ENCODE measurements at regions not wholly inside any gene's neighbourhood (a gene's known extent, or its start where the extent isn't known, plus 50 kb on each side); places are given as distances from the start of the nearest gene placed in this dataset.
"Not testable (repeated sequence)": the region's sequence is repeated elsewhere in the genome, so short reads cannot be mapped to it uniquely, and the experiment has no call there.

DNA sequence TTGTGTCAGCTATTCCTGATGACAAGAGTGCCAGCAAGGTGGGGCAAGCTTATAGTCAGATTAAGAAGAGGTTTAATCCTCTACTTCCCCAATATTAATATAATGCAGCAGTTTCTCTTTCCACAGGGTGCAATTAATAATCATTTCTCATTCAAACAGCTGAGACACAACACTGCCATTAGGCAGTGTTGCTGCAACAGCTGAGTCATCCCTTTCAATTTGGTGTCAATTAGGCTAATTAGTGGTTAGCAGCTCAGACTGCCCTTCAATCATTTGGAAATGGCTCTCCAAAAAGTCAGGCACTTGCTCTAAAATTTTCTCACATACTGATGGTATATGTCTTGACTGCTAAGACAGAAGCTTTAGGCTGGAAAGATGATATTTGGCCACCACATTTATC, 265.7 kb upstream of the FAM241A start:
- no peak for DNase-seq (ENCODE audit: low read depth)

GRCh38 chr4:111880116-111880515, 265.1 kb upstream of the FAM241A start:
- no peak for DNase-seq (ENCODE audit: low read depth)

- DNase-seq (ENCODE audit: low read depth) = no peak
These were observed 261.7 kb upstream of the FAM241A start for GRCh38 chr4:111883557-111883999.

DNA sequence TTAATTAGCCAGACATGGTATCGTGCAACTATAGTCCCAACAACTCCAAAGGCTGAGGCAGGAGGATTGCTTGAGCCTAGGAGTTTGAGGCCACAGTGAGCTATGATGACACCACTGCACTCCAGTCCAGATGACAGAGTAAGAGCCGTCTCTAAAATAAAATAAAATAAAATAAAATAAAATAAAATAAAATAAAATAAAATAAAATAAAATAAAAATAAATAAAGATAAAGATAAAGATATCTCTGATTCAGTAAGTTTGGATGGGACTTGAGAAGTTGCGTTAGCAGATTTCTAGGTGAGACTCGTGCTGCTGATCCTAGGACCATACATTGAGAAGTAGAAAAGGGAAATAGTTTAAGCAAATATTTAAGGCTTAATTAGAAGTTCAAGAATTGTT, 254.8 kb upstream of the FAM241A start:
- DNase-seq (ENCODE audit: low read depth) = no peak

DNA sequence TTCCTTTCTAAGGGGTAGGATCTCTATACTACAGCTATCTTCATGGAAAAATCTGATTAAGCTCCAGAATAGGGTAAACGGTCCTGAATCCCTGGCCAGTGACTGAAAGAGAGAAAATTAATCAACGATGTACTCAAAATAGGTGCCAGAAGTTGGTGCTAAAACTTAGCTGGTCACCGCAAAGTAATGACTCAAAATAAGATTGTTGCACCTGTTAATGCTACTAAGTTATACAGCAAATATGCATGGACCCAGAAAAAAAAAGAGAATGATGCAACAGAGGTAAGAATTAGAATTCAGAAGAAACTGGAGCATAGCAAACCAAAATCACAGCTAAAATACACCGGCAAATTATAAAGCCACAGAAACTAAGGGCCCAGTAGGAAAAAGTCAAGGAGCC, 239.7 kb upstream of the FAM241A start:
- DNase-seq (ENCODE audit: low read depth) = no peak

GRCh38 chr4:111919639-111920038, 225.6 kb upstream of the FAM241A start:
- DNase-seq (ENCODE audit: low read depth) = no peak

- no peak for DNase-seq (ENCODE audit: low read depth)
These were observed 223.5 kb upstream of the FAM241A start for GRCh38 chr4:111921714-111922113.

GRCh38 chr4:111923786-111924185, 221.5 kb upstream of the FAM241A start:
- DNase-seq (ENCODE audit: low read depth) = no peak

DNA sequence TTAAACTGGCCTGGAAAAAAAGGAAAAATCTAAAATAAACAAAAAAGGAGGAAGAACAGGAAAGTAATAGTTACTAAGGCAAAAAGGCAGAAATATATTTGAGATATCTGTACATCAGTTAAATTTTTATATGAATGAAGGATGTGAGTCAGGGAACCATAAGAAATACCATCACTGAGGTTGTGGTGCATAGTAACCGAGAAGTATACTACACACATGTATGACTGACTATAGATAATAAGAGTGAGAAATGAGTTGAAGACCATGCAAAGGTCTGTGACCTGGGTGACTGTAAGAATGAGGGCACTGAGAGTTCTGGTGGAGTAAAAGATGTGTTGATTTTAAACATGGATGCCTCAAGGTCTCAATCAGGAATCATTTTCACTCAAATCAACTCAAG, 220.6 kb upstream of the FAM241A start:
- no peak for DNase-seq (ENCODE audit: low read depth)

DNA sequence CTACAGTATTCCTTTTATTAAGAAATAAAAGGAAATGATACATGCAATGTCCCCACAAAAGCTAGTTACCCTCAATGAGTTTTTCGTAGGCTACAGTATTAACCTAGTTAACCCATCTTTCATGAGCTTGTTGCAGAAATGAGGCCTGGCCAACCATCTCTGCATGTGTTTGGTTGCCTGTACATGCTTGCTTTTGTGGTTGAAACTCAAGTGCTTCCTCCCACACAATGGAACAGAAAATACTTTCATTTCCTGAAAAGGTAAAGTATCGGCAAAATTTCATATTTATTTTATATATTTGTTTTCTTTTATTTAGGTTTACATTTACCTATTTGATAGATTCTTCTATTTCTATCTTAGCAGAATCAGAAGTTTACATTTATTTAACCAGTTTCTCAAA, 214.6 kb upstream of the FAM241A start:
- no peak for DNase-seq (ENCODE audit: low read depth)

- no peak for DNase-seq (ENCODE audit: low read depth)
These were observed 211.6 kb upstream of the FAM241A start for GRCh38 chr4:111933703-111934102.

DNA sequence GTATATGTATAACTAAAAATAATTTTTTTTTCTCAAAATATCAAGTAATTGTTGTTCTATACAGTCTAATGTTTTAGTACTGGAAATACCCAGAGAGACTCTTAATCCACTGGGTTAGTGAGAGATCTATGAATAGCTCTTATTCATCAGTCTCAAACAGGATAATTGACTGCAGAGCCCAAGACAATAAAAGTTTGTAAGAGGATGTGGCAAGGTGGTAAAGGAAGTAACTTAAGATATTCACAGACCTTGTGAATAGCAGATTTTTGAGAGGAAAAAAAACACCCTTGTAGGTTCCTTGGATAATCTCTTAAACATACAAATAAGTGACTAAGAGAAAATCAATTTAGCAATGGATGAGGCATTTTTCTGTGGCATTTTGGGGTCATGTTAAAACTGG, 210.9 kb upstream of the FAM241A start:
- DNase-seq (ENCODE audit: low read depth) = no peak

DNA sequence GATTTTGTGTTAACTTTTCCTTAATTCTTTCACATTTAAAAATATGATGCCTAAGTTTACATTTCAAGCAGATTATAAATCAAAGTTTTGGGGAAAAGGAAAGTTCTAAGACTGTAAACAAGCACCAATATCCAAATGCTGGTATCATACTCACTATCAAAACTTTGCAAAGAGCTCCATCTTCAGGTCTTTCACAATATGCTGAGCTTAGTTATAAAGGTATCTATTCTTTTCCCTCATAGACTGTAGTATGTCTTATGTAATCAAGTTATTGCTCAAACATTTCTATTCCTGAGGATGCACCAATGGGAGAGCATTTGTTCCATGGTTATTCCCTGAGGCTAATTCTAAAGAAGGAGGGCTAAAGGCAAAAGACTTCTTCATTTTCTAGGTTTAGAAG, 207.9 kb upstream of the FAM241A start:
- no peak for DNase-seq (ENCODE audit: low read depth)

GRCh38 chr4:111941957-111942356, 203.3 kb upstream of the FAM241A start:
- no peak for DNase-seq (ENCODE audit: low read depth)

- no peak for DNase-seq (ENCODE audit: low read depth)
These were observed 201.5 kb upstream of the FAM241A start for GRCh38 chr4:111943796-111944203.

DNA sequence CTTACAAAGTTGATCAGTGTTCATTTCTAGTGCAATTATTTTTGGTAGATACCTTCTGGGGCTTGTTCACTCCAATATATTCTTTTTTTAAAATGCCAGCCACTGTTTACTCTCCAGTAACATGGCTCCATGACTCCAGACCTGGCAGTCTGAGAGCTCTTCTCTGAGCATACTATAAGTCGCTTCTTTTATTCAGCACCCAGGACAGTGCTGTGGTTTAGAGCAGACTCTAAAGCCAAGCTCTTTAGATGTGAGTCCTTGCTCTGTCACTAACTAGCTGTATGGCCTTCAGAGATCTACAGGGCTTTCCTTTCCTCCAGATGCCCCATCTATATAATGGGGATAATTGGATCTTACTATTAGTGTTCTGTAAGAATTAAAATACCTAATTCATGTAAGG, 200.2 kb upstream of the FAM241A start:
- no peak for DNase-seq (ENCODE audit: low read depth)

- DNase-seq (ENCODE audit: low read depth) = no peak
These were observed 198.5 kb upstream of the FAM241A start for GRCh38 chr4:111946800-111947199.

DNA sequence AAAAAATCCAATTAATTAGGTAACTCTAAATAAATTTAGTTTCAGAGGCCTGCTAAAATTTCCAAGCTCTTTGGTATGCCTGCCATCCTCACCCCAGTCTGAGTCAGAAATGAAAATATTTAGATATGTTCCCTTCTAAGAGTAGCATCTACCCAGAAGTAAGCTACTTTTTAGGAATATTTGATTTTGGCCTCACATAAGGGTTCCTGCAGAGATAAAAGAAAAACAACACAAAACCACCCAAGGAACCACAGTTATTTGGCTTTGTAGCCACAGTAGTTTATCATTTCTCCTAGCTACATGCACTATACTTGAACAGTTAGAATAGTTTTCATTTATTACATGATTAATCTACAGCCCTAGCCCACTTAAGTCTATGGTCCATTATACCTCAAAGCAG, 192.6 kb upstream of the FAM241A start:
- no peak for DNase-seq (ENCODE audit: low read depth)

DNA sequence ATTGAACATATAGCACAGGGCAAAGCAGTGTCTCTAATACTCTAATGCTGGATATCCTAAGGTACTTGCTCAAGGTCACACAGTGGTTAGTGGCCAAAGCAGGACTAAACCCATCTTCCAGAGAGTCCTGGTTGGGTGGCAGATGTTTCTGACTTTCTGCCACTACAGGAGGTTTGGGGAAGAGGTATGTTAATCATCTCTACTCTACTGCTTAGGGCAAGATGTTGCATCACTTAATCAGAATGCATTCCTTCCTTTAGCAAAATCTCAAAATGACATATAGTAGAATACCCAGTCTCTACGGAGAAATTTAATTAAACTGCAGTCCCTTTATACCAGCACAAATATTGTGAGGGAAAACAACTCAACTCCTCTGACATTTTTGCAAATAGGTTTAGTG, 190.7 kb upstream of the FAM241A start:
- DNase-seq (ENCODE audit: low read depth) = no peak

DNA sequence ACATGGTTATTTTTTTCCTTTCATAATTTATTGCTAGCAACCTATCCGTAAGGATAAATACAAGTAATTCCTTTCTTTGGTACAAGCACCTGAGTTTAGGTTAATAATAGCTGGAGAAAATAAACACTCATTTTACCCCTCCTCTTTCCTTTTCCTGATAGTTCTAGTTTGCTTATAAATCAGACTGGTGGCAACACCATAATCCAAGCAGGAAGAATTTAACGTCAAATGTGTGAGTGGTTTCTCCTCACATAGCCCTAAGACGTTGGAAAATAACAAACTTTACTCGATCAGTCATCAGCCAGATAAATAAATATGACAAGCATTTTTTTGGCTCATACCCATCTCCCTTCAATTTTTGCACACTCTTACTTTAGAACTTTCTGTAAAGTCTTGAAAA, 190.3 kb upstream of the FAM241A start:
- DNase-seq (ENCODE audit: low read depth) = no peak

DNA sequence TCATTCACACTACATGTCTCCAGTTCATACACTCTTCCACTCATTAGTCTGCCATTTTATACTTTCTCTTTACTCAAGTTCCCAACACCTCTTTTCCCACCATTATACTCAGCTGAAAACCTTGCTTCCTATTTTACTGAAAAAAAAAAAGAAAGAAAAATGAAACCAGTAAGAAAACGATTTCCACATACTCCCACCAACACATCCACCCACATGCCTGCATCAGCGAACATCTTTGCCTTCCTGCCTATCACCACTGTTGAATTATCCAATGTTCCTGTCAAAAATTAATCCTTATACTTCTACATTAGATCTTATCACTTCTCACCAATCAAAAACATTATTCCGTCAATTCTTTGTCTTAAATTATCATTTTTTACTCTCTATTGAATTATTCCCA, 188.1 kb upstream of the FAM241A start:
- no peak for DNase-seq (ENCODE audit: low read depth)

DNA sequence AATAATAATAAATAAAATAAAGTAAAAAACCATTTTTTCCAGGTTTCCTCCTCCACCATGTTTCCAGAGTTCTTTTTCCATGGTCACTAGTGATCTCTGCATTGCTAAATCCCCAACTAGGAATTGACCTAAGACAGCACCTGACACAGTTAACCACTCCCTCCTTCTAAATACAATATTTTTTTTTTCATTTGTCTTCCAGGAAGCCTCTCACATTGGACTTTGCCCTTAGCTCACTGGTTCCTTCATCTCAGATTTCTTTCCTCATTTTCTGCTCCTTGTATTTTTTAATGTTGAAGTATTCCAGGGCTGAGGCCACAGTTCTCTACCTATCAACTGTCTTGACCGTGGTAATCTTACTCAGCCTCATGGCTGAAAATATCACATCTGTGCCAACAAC, 187.3 kb upstream of the FAM241A start:
- no peak for DNase-seq (ENCODE audit: low read depth)

- DNase-seq (ENCODE audit: low read depth) = no peak
These were observed 186.0 kb upstream of the FAM241A start for GRCh38 chr4:111959222-111959621.

DNA sequence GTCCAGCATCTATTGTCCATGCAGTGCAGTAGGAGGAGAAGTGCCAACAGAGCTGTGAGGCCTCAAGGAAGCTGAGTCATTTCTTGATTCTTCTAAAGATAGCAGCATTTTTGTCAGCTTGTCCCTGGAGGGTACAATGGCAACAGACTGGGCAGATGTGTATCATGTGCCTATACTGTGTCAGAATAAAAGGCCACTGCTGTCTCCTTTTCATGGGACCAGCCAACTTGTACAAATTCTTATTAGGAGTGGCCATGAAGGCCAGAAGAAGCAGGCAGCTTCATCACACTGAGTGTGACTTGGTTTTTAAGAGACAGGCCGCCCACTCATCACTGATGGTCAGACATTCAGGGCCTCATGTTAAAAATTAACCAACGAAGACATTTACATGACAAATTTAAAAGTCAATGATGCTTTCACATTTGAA, 185.0 kb upstream of the FAM241A start:
- DNase-seq (ENCODE audit: low read depth) = no peak

DNA sequence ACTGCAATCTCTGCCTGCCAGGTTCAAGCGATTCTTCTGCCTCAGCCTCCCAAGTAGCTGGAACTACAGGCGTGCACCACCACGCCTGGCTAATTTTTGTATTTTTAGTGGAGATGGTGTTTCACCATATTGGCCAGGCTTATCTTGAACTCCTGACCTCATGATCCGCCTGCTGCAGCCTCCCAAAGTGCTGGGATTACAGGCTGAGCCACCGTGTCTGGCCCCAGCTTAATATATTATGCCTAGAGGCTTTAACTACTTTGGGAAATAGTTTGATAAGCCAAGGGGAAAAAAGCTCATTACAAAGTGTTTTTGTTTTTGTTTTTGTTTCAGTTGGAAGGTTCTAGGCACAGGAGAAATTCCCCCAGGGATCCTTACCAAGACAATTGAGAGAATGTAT, 184.2 kb upstream of the FAM241A start:
- DNase-seq (ENCODE audit: low read depth) = not testable (repeated sequence)

Data from activated T-cell treated with anti-CD3 and anti-CD28 coated beads for 1 hour (primary cell).